PC-9 (cell line): ENCODE measurements at regions not wholly inside any gene's neighbourhood (a gene's known extent, or its start where the extent isn't known, plus 50 kb on each side); places are given as distances from the start of the nearest gene placed in this dataset.

Experiments
- CTCF ChIP-seq: fragments of 200-600 bp; sonication (generic); conservative IDR thresholded peaks from 2 replicates; pipeline ENCODE4 v1.6.1; 2017; ENCODE audit warnings: mixed run types, antibody characterized with exemption, mild to moderate bottlenecking, moderate library complexity
- EZH2 ChIP-seq: fragments of 200-600 bp; sonication (generic); IDR thresholded peaks from 2 replicates; pipeline ENCODE4 v1.8.0; 2017; ENCODE audit warnings: antibody characterized with exemption, low read depth

GRCh38 chr6:6972456-6972855 is 135.3 kb upstream of the RREB1 start:
- TF ChIP-seq EZH2 (no peak), CTCF (no peak)
